GOT3 (cell line): ENCODE measurements at regions not wholly inside any gene's neighbourhood (a gene's known extent, or its start where the extent isn't known, plus 50 kb on each side); places are given as distances from the start of the nearest gene placed in this dataset.
"Not testable (repeated sequence)": the region's sequence is repeated elsewhere in the genome, so short reads cannot be mapped to it uniquely, and the experiment has no call there.

Experiments
- DNase-seq: peaks from one replicate; lab custom pipeline; 2025; ENCODE audit warnings: mixed read lengths; lab: John Stamatoyannopoulos, UW

DNA sequence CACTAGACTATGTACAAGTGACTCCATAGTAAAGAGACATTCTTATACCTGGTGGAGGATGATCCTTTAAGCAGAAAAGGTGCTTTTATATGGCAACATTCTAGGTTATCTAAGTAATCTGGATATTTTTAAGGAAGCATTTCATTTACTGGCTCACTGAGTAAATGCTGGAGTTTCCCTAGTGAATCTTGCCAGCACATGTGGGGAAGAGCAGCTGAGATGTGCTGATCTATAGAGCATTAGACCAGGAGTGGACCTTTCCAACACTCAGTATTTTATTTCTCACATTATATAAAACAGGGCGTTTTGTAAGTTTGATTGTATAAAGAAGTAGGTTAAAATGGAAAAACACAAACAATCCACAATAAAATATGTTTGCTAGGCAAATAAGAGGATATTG lies 478.5 kb downstream of the ATP23 start:
- DNase-seq, result no peak

DNA sequence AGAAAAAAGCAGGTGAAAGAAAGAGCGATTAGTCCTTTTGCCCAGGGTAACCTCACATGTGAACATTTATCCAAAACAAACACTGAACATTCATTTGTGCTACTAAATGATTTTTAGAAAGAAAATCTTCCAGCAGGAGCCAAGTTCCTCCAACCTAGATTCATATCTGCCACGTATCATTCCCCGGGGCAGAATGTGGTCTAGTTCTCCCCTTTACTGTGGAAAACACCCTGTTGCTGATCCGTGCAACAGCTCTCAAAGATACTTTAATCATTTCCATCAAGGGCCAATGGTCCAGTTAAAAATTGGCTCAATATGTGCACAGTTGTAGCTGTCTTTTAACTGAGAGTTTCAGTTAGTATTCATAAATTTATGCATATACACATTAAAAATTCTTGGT lies 479.1 kb downstream of the ATP23 start:
- DNase-seq, result no peak

DNA sequence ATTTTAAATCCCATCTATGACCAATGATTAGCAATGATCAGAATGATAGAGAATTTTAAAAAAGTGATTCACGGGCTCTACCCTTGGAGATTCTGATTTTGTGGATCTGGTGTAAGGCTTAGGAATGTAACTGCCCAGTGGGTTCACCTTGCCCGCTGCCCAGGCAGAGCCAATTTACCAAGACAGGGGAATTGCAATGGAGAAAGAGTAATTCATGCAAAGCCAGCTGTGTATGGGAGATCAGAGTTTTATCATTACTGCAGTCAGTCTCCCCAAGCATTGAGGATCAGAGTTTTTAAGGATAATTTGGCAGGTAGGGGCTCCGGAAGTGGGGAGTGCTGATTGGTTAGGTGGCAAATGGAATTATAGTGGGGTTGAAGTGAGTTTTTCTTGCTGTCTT lies 480.6 kb downstream of the ATP23 start:
- DNase-seq, result no peak

DNA sequence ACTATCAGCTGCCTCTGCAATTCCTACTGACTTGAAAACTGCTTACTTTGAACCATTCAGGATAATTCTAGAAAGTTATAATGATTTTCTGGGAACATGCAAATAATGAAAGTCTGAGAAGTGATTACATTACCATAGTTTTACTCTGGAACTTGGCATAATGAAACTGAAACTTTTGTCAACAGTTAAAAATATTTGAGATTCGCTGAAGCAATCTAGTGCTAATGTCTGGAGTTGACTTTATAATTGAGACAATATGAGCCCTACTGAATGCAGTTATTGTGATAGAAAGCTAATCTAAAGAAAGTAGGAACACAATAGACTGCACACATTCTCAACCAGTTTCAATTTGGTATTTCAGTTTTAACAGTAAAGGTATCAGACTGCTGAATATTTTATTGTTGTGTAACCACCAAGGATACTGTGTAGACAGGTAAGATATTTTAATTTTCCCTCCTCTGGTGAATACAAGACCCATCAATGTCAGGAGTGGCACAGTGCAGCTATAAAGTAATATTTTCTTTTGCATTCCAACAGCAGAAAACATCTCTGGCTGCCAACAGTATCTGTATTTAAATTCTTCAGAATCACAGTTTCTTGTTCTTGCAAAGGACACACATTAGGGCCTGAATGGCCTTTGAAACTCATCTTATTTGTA lies 483.5 kb downstream of the ATP23 start:
- DNase-seq, result no peak

DNA sequence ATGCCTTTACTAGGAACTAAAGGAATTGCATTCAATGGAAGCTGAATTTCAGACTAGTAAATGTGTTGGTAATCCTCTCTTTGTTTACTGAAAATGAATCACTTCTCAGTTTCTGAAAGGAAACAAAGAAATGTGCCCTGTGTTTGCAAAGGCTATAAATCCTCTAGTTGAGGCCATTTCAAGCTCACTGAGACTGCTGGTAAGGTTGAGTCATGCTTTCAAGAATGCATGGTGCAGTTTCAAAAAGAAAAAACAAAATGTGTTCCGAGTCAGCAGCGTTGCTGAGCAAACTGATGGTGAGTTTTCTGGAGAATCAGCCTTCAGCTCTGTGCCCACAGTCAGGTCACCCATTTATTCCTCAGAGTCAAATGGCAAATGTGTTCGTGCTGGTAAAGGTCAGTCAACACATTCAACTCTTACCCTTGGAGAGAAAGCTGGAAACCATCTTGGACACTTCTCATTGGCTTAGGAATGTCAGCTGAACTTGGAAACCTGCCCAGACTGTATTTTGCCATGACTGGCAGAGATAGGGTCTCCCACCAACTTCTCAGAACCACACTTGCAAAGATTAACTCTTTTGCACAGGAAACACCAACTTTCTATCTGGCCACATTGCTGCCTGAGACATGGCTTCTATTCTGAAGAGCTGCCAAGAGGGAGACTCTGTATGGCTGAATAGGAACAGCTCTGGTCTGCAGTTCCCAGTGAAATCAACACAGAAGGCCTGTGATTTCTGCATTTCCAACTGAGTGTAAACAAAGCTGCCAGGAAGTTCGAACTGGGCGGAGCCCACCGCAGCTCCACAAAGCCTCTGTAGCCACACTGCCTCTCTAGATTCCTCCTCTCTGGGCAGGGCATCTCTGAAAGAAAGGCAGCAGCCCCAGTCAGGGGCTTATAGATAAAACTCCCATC lies 484.4 kb downstream of the ATP23 start:
- peak; percentile 88 for DNase-seq

DNA sequence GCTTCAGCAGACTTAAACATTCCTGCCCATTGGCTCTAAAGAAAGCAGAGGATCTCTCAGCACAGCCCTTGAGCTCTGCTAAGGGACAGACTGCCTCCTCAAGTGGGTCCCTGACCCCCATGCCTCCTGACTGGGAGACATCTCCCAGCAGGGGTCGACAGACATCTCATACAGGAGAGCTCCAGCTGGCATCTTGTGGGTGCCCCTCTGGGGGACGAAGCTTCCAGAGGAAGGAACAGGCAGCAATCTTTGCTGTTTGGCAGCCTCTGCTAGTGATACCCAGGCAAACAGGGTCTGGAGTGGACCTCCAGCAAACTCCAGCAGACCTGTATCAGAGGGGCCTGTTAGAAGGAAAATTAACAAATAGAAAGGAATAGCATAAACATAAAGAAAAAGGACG lies 485.1 kb downstream of the ATP23 start:
- DNase-seq, result not testable (repeated sequence)

DNA sequence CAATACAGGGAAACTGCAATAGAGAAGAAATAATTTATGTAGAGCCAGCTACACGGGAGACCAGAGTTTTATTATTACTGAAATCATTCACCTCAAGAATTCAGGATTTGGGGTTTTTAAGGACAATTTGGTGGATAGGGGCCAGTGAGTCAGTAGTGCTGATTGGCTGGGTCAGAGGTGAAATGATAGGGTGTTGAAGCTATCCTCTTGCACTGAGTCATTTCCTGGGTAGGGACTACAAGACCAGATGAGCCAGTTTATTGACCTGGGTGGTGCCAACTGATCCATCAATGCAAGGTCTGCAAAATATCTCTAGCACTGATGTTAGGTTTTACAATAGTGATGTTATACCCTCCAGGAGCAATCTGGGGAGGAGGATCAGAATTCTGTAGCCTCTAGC lies 486.3 kb downstream of the LRIG3 start:
- DNase-seq, result no peak

DNA sequence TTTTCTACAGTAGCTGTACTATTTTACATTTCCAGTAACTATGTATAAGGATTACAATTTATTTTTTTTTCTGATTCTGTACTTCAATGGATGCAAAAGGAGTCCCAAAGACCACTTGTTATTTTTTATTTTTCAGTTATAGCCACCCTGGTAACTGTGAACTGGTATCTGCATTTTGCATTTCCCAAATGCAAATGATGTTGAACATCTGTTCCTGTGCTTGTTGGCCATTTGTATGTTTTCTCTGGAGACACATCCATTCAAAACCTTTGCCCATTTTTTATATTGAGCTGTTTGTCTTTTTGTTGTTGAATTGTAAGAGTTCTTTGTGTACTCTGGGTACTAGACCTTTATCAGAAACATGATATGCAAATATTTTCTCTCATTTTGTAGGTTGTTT lies 485.6 kb downstream of the LRIG3 start:
- no peak for DNase-seq

DNA sequence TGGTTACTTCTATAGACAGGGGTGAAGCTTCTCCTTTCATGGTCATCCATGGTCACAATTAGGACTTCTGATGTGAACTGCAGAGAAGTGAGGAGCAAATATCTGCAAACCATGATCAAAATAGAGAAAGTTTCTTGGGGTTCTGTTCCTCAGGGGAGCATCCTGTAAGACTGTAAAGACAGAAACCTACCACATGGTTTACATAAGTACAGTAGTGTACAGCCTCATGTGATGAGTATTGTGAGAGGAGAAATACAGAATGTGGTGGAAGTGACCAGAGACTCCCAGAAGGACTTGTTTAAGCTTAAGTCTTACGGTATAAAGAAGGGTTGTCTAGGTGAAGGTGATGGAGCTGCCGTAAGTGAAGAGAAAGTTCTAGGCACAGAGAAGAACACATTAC lies 484.7 kb downstream of the LRIG3 start:
- DNase-seq, result no peak

DNA sequence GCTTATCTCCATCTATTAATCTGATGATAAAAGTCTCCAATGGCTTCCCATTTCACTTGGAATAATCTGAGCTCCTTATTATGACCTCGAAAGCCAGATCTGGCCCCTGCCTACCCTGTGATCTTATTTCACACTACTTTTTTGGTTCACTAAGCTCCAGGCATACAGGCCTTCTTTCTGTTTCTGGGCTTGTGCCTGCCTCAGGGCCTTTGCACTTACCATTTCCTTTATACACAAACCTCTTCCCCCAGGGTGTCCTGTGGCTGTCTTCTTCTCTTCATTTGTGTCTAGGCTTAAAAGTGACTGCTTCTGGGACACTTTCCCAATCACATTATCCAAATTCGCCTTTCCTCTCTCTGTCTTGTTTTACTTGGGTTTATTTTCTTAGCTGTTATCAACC lies 478.8 kb downstream of the LRIG3 start:
- DNase-seq, result no peak

DNA sequence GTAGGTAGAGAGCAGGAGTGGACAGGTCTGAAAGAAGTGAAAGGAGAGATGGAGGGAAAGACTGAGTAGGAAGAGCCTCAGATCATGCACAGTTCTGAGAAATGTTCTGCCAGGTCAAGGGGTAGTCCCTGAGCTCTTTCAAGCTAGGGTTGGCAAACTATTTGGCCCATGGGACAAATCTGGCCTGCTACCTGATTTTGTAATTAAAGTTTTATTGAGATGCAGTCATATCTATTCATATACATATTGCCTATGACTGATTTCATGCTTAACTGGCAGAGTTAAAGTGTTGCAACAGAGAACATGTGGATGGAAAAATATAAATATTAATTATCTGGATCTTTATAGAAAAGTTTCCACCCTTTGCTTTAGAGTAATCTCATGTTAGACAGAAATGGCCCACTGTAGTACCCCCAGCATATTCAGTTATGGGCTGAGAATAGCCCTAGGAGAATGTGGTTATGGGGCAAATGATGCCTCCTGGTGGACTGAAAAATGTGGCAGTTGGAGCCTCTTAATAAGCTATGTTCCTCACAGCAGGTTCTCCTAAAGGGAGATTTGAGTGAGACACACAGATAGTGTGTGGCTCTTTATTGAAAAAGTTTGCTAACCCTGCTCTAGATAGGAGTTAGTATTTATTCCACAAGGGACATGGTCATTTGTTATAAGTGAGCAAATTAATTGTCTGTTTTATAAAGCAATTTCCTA lies 476.9 kb downstream of the LRIG3 start:
- no peak for DNase-seq

DNA sequence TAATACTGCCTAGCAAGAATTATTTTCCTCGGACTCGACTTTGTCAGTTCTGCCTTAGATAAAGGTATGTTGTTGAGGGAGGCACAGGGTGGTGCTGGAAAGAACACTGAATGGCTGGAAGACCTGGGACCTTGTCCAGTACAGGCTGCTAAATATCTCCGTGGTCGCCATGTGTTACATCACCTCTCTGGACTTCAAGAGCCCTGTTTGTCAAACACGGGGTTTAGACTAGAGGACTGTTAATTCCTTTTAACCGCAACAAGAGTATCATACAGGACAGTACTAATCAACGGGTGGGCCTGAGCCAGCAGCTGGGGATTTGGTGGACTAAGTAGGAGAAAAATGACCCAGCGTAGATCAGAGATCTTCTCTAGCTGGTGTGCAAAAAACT lies 476.3 kb downstream of the LRIG3 start:
- no peak for DNase-seq

DNA sequence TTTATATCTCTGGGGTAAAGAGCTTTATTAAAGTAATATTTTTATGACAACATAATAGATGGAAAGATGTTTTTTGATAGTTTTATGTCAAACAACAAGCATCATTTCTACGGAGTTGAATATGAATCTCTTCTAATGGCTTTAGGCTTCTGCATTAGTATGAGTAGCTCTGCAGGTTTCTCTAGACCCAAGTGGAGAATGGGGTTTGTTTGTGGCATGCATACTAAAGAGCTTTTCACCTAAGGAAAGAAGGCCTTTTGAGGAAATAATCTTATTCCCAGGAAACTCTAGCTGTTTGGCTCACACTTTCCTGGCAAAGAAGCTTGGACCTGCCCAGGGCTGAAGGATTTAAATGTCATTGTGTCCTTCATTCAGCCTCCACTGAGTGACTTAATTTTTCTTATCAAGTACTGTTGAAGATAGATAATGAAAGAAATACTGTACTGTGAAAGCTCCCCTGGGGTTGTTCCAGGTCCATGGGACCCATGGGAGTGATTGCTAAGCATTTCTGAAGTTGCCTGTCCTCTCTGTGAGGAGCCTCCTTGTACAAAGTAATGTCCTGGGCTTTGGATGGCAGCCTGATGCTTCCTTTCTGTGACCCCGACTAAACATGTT lies 469.3 kb downstream of the LRIG3 start:
- DNase-seq, result no peak

DNA sequence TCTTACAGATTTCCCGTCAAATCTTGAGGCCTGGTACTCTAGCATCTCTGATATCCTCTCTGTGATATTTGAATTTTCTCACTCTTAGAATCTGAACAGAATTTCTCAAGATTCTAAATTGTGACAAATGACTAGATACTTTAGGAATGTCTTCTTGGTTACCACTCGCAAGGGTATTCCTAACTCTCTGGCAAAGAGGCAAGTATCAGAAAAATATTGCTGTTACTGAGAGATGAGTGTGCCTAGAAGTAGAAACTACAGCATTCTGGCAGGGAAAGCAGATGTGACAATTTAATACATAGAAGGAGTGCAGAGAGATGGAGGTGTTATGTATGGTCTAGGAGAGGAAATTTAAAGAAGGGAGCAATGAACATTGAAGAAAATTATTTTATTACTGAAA lies 467.8 kb downstream of the LRIG3 start:
- no peak for DNase-seq

DNA sequence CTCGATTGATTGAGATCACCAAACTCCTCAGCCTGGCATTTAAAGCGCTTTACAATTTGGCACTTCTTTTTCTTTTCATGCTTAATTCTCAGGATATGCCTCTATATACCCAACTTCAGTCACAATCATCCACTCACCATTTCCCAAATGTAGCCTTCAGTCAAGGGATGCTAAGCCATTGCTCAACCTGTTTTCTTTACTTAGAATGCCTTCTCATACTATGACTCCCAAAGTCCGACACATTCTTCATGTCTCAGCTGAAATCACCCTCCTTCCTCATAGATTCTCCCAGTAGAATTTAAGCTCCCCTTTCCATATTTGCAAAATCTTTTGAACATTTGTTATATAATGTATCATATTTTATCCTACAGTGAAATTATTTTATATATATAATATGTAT lies 467.0 kb downstream of the LRIG3 start:
- no peak for DNase-seq

DNA sequence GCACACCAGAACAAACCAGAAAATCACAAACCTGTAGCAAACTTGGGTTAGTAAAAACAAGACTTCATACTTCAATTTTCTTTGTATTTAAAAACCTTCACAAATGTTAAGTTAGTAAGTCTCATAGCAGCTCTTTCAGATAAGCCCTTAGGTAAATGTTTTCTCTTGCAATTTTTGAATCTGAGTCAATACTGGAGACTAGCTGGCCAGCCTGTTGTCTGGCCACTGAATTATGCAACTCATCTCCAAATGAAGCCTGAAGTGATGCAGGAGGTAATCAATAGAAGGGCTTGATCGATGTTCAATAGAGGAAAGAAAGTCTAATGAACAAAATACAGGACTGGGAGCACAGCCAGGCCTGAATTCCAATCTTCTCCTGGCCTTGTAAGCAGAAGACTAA lies 465.2 kb downstream of the LRIG3 start:
- no peak for DNase-seq

DNA sequence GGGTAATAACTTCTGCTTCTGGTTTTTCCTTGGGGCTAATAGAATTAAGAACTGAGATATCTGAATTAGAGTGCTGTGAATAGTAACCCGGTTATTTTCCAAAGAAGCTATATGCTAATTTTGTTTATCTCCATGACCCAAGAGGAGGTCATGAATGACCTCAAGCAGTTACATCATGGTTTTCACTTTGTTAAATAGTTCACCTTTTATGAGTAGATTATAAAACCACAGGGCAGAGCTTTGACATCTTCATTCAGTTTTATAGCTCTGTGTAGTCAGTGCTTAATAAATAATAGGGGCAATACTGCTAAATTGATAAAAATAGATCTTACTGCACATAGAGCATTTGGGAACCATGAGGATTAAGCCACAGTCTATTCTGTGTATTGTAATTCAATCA lies 462.2 kb downstream of the LRIG3 start:
- no peak for DNase-seq

DNA sequence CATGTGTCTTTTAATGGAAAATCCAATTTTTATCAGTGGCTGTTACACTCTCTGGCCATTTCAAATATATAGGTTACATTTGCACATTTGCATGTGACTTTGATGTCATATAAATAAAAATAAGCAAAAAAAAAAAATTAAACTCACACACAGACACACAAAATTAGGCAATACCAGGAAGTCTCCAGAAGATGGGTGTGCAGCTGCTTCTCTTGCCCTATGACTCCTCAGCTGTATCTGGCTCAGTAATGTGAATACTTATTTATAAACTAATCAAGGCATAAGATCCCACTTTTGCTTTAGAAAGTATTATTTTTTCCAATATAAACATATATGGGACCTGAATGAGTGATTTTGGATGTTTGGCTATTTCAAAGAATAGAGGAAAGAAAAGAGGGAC lies 461.1 kb downstream of the LRIG3 start:
- DNase-seq, result no peak

DNA sequence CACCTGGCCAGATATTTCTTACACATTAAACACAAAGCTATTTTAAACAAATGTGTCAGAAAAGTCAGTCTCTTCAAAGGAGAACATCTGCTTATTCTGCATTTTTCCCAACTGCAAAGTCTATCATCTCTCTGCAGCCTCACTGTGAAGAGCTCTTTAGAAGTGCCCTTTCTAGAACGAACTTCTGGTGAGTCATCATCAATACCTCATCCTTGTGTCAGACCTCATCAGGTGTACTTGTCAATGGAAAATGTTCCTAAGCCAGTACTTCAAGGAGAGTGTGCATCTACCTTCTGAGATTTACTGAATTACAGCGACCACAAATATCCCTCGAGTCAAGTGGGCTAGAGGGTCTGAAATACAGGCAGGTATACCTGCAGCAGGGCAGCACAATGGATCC lies 457.3 kb downstream of the LRIG3 start:
- no peak for DNase-seq

DNA sequence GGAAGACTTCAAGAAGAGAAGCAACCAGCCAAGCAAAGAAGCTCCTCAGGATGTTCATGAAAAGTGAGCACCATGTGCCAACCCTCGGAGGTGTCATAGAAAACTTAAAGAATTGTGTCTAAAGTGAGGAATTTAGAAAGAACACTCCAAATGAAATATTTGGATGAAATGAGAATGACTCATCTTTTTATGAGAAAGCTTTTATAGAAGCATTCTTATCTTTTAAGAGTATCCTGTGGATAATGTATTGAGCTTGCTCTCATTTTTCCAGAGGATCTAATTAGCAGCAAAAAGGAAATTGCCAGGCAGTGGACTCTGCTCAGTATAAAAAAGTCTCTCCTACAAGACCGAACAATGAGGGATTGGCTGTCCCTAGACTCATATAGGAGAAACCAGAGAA lies 454.9 kb downstream of the LRIG3 start:
- DNase-seq, result no peak

DNA sequence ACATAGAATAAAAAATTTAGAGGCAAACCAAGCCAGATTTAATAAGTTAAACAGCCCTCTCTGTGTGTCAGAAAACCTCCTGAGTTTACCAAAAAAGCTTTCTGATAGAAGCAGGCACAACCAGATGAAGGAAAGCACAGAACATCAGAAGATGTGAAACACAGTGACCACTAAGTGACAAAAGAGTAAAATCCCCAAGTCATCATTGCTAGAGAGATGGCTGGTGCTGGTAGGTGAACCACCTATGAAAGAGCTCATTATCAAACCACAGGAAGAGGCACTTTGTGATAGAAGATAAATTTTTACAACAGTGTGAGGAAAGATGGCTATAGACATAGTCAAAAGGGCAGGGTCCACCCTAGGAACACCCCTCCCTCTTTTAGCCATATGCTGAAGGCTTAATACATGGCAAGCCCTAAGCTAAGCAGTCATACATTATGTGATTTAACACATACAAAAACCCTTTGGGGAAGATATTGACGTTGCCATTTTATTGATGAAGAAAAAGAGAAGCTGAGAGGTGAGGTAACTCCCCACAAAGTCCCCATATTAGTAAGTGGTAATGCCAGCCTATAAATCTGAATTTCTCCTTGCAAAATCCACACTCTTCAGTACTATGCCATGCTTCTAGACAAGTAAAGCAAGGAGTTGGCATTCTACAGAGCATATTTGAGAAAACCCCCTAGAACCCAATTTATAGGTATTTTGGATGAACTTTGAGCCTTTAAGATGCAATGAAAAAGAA lies 449.9 kb downstream of the LRIG3 start:
- DNase-seq, result no peak

DNA sequence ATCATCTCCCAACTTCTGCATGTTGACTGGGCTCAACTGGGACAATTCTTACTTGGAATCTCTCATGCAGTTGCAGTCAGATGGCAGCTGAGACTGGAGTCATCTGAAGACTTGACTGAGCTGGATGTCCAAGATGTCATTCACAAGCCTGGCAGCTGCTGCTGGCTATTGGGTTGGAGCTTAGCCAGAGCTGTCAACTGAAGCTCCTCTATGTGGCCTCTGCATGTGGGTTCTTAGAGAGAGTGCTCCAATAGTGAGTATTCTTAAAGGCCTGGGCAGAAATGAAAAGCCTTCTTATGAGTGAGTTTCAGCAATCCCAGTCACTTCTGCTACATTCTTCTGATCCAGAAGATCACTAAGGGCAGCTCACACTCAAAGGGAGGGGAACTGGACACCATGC lies 440.9 kb downstream of the LRIG3 start:
- DNase-seq, result no peak
